ENCODE measurements at regions not wholly inside any gene's neighbourhood (a gene's known extent, or its start where the extent isn't known, plus 50 kb on each side); places are given as distances from the start of the nearest gene placed in this dataset.
"Not testable (repeated sequence)": the region's sequence is repeated elsewhere in the genome, so short reads cannot be mapped to it uniquely, and the experiment has no call there.

- not testable (repeated sequence) for H3K4me1 Mint-ChIP-seq (ENCODE audit: unreplicated experiment)
Observed at GRCh38 chr12:8396225-8397071, 59.3 kb upstream of the CLEC6A start.

GRCh38 chr12:8397378-8397777 is 58.4 kb upstream of the CLEC6A start:
- H3K36me3 Mint-ChIP-seq; DNase-seq (ENCODE audit: extremely low spot score, unreplicated experiment); H3K27ac Mint-ChIP-seq; H3K4me3 Mint-ChIP-seq; H3K9me3 Mint-ChIP-seq; H3K4me1 Mint-ChIP-seq (ENCODE audit: unreplicated experiment): not testable (repeated sequence)
- peaks cover 52% of the 10 kb centered on the region for H3K27me3 Mint-ChIP-seq

More at GRCh38 chr12:8396225-8397071, 59.3 kb upstream of the CLEC6A start:
- Mint-ChIP-seq H3K4me3 (peak overlapping the region; percentile 77), H3K27me3 (peaks cover 55% of the 10 kb centered on the region)
- not testable (repeated sequence) for H3K36me3 Mint-ChIP-seq, H3K9me3 Mint-ChIP-seq, H3K27ac Mint-ChIP-seq
- DNase-seq (ENCODE audit: extremely low spot score, unreplicated experiment): peak; percentile 86
- TF ChIP-seq CTCF (conservative IDR thresholded peaks at IDR 0.05): peak; percentile 85

GRCh38 chr12:8399496-8400034 is 56.2 kb upstream of the CLEC6A start:
- not testable (repeated sequence) for H3K36me3 Mint-ChIP-seq; H3K4me3 Mint-ChIP-seq; DNase-seq (ENCODE audit: extremely low spot score, unreplicated experiment); H3K27ac Mint-ChIP-seq; H3K4me1 Mint-ChIP-seq (ENCODE audit: unreplicated experiment); H3K9me3 Mint-ChIP-seq
- H3K27me3 Mint-ChIP-seq: peaks cover 36% of the 10 kb centered on the region

- H3K4me1 Mint-ChIP-seq (ENCODE audit: unreplicated experiment); H3K4me3 Mint-ChIP-seq; DNase-seq (ENCODE audit: extremely low spot score, unreplicated experiment); H3K36me3 Mint-ChIP-seq; H3K9me3 Mint-ChIP-seq; H3K27ac Mint-ChIP-seq: not testable (repeated sequence)
- H3K27me3 Mint-ChIP-seq: peaks cover 16% of the 10 kb centered on the region
Observed at GRCh38 chr12:8403834-8404233, 51.9 kb upstream of the CLEC6A start.

- not testable (repeated sequence) for H3K4me1 Mint-ChIP-seq (ENCODE audit: unreplicated experiment); DNase-seq (ENCODE audit: extremely low spot score, unreplicated experiment); H3K4me3 Mint-ChIP-seq; H3K9me3 Mint-ChIP-seq; H3K36me3 Mint-ChIP-seq; H3K27ac Mint-ChIP-seq
- peaks cover 16% of the 10 kb centered on the region for H3K27me3 Mint-ChIP-seq
Observed at GRCh38 chr12:8404341-8404740, 51.4 kb upstream of the CLEC6A start.

All from type B pancreatic cell (in vitro differentiated cells).